ENCODE measurements at regions not wholly inside any gene's neighbourhood (a gene's known extent, or its start where the extent isn't known, plus 50 kb on each side); places are given as distances from the start of the nearest gene placed in this dataset.

DNA sequence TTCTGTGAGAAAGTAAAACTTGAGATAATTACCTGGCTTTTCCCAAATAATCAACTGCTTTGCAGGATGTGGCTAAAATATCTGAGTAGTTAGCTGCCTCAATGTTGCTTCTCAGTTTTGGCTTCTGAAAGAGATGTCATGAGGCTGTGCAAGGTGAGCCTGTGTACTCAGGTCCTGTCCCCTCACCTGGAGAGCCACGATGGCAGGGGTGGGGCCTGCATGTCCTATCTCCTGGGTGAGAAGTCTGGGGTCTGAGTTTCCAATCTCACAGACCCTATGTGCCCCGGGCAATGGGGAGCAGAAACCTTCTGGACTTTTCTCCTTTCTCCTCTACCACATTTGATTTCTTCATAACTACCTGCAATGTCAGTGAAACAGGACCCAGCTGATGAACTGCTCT, 338.6 kb upstream of the B3GAT1 start:
- H3K4me3 ChIP-seq (ENCODE audit: low read depth, low read length): no peak overlapping the region
- H3K36me3 ChIP-seq (ENCODE audit: control insufficient read depth, insufficient read depth, low read length): no peaks in the 10 kb centered on the region
- no peaks in the 10 kb centered on the region for H3K27me3 ChIP-seq (ENCODE audit: control insufficient read depth, insufficient read depth, low read length)
- TF ChIP-seq, protein P1, sequence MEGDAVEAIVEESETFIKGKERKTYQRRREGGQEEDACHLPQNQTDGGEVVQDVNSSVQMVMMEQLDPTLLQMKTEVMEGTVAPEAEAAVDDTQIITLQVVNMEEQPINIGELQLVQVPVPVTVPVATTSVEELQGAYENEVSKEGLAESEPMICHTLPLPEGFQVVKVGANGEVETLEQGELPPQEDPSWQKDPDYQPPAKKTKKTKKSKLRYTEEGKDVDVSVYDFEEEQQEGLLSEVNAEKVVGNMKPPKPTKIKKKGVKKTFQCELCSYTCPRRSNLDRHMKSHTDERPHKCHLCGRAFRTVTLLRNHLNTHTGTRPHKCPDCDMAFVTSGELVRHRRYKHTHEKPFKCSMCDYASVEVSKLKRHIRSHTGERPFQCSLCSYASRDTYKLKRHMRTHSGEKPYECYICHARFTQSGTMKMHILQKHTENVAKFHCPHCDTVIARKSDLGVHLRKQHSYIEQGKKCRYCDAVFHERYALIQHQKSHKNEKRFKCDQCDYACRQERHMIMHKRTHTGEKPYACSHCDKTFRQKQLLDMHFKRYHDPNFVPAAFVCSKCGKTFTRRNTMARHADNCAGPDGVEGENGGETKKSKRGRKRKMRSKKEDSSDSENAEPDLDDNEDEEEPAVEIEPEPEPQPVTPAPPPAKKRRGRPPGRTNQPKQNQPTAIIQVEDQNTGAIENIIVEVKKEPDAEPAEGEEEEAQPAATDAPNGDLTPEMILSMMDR (IDR thresholded peaks at IDR 0.05; ENCODE audit: insufficient read depth, low read depth, low read length): no peak
- POLR2A ChIA-PET: no interaction called here
- DNase-seq (ENCODE audit: low read depth): no peak
- CTCF ChIA-PET: no interaction called here

DNA sequence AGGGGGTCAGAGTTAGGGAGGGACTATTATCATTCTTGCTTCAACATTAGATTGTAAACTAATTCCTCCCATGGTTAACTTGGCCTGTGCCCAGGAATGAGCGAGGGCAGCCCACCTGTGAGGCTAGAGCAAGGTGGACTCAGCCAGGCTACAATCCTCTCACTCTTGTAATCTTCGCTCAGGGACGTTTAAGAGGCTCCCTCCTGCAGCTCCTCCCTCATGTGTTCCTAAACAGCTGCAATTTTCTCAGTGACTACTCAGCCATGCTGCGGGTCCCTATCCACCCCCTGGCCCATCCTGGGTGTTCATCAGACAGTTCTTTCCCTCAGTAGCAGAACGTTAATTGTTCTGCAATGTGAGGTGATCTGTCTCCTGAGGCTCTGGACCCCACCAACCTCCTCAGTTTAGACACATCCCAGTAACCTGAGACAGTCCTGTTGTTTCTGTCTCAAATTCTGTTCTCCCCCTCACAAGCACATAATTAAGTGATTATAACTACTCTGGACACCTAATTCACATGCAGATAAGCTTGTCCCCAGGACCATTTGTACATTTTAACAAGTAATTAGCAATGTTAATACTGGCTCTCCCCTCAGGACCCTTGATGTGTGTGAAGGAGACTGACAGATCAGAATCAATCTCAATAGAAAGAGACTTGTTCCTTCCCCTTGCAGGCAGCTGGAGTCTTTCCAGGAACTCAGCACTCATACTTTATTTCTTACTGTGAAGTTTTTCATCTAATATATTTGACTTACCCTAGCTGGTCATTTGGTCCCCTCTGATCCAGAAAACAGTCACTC, 337.2 kb upstream of the B3GAT1 start:
- no peak overlapping the region for H3K4me3 ChIP-seq (ENCODE audit: low read depth, low read length)
- TF ChIP-seq, protein P1 (IDR thresholded peaks at IDR 0.05; ENCODE audit: insufficient read depth, low read depth, low read length): no peak
- POLR2A ChIA-PET: no interaction called here
- no peaks in the 10 kb centered on the region for H3K36me3 ChIP-seq (ENCODE audit: control insufficient read depth, insufficient read depth, low read length)
- CTCF ChIA-PET: interaction anchor here (1.2 kb wide), 1 partner anchor 183 kb away, joined by 3 read pairs; no protein-coding TSS in a partner anchor
- DNase-seq (ENCODE audit: low read depth): no peak
- no peaks in the 10 kb centered on the region for H3K27me3 ChIP-seq (ENCODE audit: control insufficient read depth, insufficient read depth, low read length)

DNA sequence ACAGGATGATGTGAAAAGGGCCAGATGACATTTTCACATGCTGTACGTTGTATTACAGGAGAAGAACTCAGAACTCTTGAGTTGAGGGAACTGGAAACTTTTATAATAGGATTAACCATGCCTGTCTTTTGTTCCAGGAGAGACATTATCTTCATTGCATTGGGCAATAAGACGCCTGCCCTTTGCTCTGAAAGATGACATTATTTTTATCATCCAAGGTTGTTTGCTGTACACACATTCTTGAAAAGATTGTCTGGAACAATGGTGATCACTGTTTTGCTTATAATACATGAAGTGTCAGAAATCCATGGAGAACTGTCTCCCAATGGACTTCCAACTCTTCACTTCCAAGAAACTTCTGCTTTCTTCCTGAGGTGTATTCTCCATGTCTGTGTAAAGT, 334.6 kb upstream of the B3GAT1 start:
- ChIA-PET CTCF (no interaction called here), POLR2A (no interaction called here)
- Histone ChIP-seq H3K36me3 (ENCODE audit: control insufficient read depth, insufficient read depth, low read length) (no peaks in the 10 kb centered on the region), H3K27me3 (ENCODE audit: control insufficient read depth, insufficient read depth, low read length) (no peaks in the 10 kb centered on the region), H3K4me3 (ENCODE audit: low read depth, low read length) (no peak overlapping the region)
- DNase-seq (ENCODE audit: low read depth): no peak
- TF ChIP-seq, protein P1 (IDR thresholded peaks at IDR 0.05; ENCODE audit: insufficient read depth, low read depth, low read length): no peak

DNA sequence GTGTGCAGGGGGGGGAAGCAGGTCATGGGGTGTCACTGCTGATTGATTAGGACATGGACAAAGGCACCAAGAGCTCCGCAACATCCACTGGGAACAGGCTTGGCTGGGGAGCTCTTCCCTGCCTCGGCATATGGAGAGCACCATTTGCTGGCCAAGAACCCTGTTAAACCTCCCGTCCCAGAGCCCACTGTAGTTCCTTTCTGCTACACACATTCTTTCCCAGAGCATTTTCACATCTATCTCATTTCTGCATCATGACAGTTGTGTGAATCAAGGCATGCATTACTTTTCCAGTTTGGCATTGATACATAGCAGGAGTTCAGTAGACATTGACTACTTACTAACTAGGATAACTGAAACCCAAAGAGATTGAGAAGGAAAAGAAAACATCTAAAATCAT, 333.4 kb upstream of the B3GAT1 start:
- POLR2A ChIA-PET: no interaction called here
- Histone ChIP-seq H3K4me3 (ENCODE audit: low read depth, low read length) (no peak overlapping the region), H3K27me3 (ENCODE audit: control insufficient read depth, insufficient read depth, low read length) (no peaks in the 10 kb centered on the region), H3K36me3 (ENCODE audit: control insufficient read depth, insufficient read depth, low read length) (no peaks in the 10 kb centered on the region)
- TF ChIP-seq, protein P1 (IDR thresholded peaks at IDR 0.05; ENCODE audit: insufficient read depth, low read depth, low read length): no peak
- CTCF ChIA-PET: no interaction called here
- no peak for DNase-seq (ENCODE audit: low read depth)

DNA sequence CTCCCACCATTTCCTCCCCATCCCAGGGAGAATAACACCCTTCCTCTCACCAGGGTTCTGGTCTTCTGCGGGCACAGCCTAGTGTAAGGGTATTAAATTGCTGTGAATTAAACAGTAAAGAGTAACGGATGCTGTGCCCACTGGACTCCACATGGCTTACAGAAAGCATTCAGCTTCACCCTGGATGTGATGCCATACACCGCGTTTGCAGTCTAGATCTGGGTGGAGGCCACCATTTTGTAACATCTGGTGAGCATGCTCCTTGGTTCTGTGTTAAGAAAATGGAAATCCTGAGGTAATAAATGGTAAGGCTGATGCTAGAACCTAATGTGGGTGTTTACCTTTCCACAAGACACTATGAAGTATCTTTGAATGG, 331.8 kb upstream of the B3GAT1 start:
- CTCF ChIA-PET: interaction anchor here (0.6 kb wide), 1 partner anchor 43 kb away, joined by 3 read pairs; no protein-coding TSS in a partner anchor

More for the DNA sequence above, 331.8 kb upstream of the B3GAT1 start:
- Histone ChIP-seq H3K4me3 (ENCODE audit: low read depth, low read length) (no peak overlapping the region), H3K27me3 (ENCODE audit: control insufficient read depth, insufficient read depth, low read length) (no peaks in the 10 kb centered on the region), H3K36me3 (ENCODE audit: control insufficient read depth, insufficient read depth, low read length) (no peaks in the 10 kb centered on the region)
- POLR2A ChIA-PET: no interaction called here
- no peak for DNase-seq (ENCODE audit: low read depth)
- TF ChIP-seq, protein P1 (IDR thresholded peaks at IDR 0.05; ENCODE audit: insufficient read depth, low read depth, low read length): no peak

Data from BJ (cell line).